H9 (cell line): ENCODE measurements at regions not wholly inside any gene's neighbourhood (a gene's known extent, or its start where the extent isn't known, plus 50 kb on each side); places are given as distances from the start of the nearest gene placed in this dataset.

ENCODE experiments used
- DNase-seq: peaks from one replicate; pipeline ENCODE4 v3.0.0-alpha.2; 2017
- H2AFZ ChIP-seq: one replicate; pipeline ENCODE4 v1.6.1; 2013; ENCODE audit warnings: mild to moderate bottlenecking, low read length, control low read depth, moderate library complexity
- H2AK5ac ChIP-seq: 2 replicates; pipeline ENCODE4 v1.6.1; 2013; ENCODE audit warnings: low read length, control low read depth, mixed read lengths; ENCODE audit not compliant: insufficient read length
- H2BK120ac ChIP-seq: one replicate; pipeline ENCODE4 v1.6.1; 2013; ENCODE audit warnings: low read depth, mild to moderate bottlenecking, low read length, control low read depth, inconsistent platforms; ENCODE audit not compliant: poor library complexity, severe bottlenecking
- H2BK12ac ChIP-seq: 2 replicates; pipeline ENCODE4 v1.6.1; 2013; ENCODE audit warnings: low read length, control low read depth, mixed read lengths, low read depth; ENCODE audit not compliant: insufficient read length
- H2BK15ac ChIP-seq: 2 replicates; pipeline ENCODE4 v1.6.1; 2013; ENCODE audit warnings: low read depth, low read length, control low read depth
- H2BK20ac ChIP-seq: one replicate; pipeline ENCODE4 v1.6.1; 2013; ENCODE audit warnings: low read depth, mild to moderate bottlenecking, low read length, control low read depth, inconsistent platforms; ENCODE audit not compliant: poor library complexity, severe bottlenecking
- H2BK5ac ChIP-seq: 2 replicates; pipeline ENCODE4 v1.6.1; 2013; ENCODE audit warnings: low read length, control low read depth, mixed read lengths; ENCODE audit not compliant: insufficient read length
- H3K14ac ChIP-seq: 2 replicates; pipeline ENCODE4 v1.6.1; 2013; ENCODE audit warnings: low read length, control low read depth; ENCODE audit not compliant: insufficient read depth
- H3K18ac ChIP-seq: 2 replicates; pipeline ENCODE4 v1.6.1; 2013; ENCODE audit warnings: low read depth, mild to moderate bottlenecking, mixed read lengths, low read length, control low read depth; ENCODE audit not compliant: insufficient read length
- H3K23ac ChIP-seq: 2 replicates; pipeline ENCODE4 v1.6.1; 2013; ENCODE audit warnings: low read length, control low read depth, mixed read lengths, low read depth; ENCODE audit not compliant: insufficient read length
- H3K23me2 ChIP-seq: 2 replicates; pipeline ENCODE4 v1.6.1; 2013; ENCODE audit warnings: low read depth, mild to moderate bottlenecking, mixed read lengths, low read length, control low read depth; ENCODE audit not compliant: insufficient read length, poor library complexity, severe bottlenecking
- H3K27ac ChIP-seq: 2 replicates; pipeline ENCODE4 v1.5.1; 2013; ENCODE audit warnings: low read length, control low read depth, mixed read lengths, low read depth; ENCODE audit not compliant: insufficient read length
- H3K27me3 ChIP-seq: 2 replicates; pipeline ENCODE4 v1.6.1; 2013; ENCODE audit warnings: low read length, control low read depth, inconsistent platforms; ENCODE audit not compliant: insufficient read depth
- H3K4ac ChIP-seq: 2 replicates; pipeline ENCODE4 v1.6.1; 2013; ENCODE audit warnings: low read depth, mild to moderate bottlenecking, control low read depth, inconsistent platforms, low read length, moderate library complexity
- H3K4me1 ChIP-seq: 2 replicates; pipeline ENCODE4 v1.6.1; 2013; ENCODE audit warnings: low read length, control low read depth, inconsistent platforms; ENCODE audit not compliant: insufficient read depth
- H3K4me2 ChIP-seq: 2 replicates; pipeline ENCODE4 v1.6.1; 2013; ENCODE audit warnings: low read length, control low read depth, mixed read lengths; ENCODE audit not compliant: insufficient read length, insufficient read depth
- H3K56ac ChIP-seq: 2 replicates; pipeline ENCODE4 v1.6.1; 2013; ENCODE audit warnings: low read depth, mild to moderate bottlenecking, mixed read lengths, low read length, control low read depth; ENCODE audit not compliant: insufficient read length
- H3K79me1 ChIP-seq: 2 replicates; pipeline ENCODE4 v1.6.1; 2013; ENCODE audit warnings: low read depth, mild to moderate bottlenecking, moderate library complexity, low read length, control low read depth, inconsistent platforms; ENCODE audit not compliant: insufficient read depth, poor library complexity, severe bottlenecking
- H3K79me2 ChIP-seq: 2 replicates; pipeline ENCODE4 v1.6.1; 2013; ENCODE audit warnings: low read length, control low read depth, inconsistent platforms; ENCODE audit not compliant: insufficient read depth
- H3K9ac ChIP-seq: 2 replicates; pipeline ENCODE4 v1.6.1; 2013; ENCODE audit warnings: low read length, control low read depth, mixed read lengths; ENCODE audit not compliant: insufficient read length; ENCODE audit errors: extremely low read depth
- H3K9me3 ChIP-seq: one replicate; pipeline ENCODE4 v1.6.1; 2013; ENCODE audit warnings: low read depth, low read length, inconsistent platforms; ENCODE audit not compliant: control insufficient read depth
- H3T11ph ChIP-seq: one replicate; pipeline ENCODE4 v1.6.1; 2013; ENCODE audit warnings: mild to moderate bottlenecking, low read length, control low read depth, inconsistent platforms
- H4K20me1 ChIP-seq: one replicate; pipeline ENCODE4 v1.6.1; 2013; ENCODE audit not compliant: control insufficient read depth, insufficient read length, insufficient read depth
- H4K5ac ChIP-seq: 2 replicates; pipeline ENCODE4 v1.6.1; 2013; ENCODE audit warnings: low read depth, mild to moderate bottlenecking, mixed read lengths, low read length, control low read depth; ENCODE audit not compliant: insufficient read length
- H4K8ac ChIP-seq: replicated peaks from 2 replicates; pipeline ENCODE4 v1.6.1; 2013; ENCODE audit warnings: low read length, control low read depth, mixed read lengths, low read depth; ENCODE audit not compliant: insufficient read length
- H4K91ac ChIP-seq: 2 replicates; pipeline ENCODE4 v1.6.1; 2013; ENCODE audit warnings: low read depth, mild to moderate bottlenecking, moderate library complexity, mixed read lengths, low read length, control low read depth; ENCODE audit not compliant: insufficient read length
- H3K27ac Mint-ChIP-seq, 3 experiments: 2 replicates in 2 of 3; 3 replicates in 1 of 3; pipeline ENCODE4 v1.8.0; 2020 to 2021; ENCODE audit warnings: mixed read lengths in 3 of 3, mild to moderate bottlenecking in 1 of 3, moderate library complexity in 1 of 3
- H3K27me3 Mint-ChIP-seq: 2 replicates; pipeline ENCODE4 v1.8.0; 2021; ENCODE audit warnings: low read depth, mild to moderate bottlenecking, moderate library complexity, mixed read lengths
- H3K36me3 Mint-ChIP-seq, 3 experiments: 2 replicates in 2 of 3; 3 replicates in 1 of 3; pipeline ENCODE4 v1.8.0; 2020 to 2021; ENCODE audit warnings: low read depth in 3 of 3, mixed read lengths in 3 of 3; ENCODE audit not compliant: insufficient read depth in 1 of 3
- H3K4me1 Mint-ChIP-seq, 2 experiments: 2 replicates each; pipeline ENCODE4 v1.8.0; 2020; ENCODE audit warnings: mixed read lengths in 2 of 2
- H3K4me3 Mint-ChIP-seq, 2 experiments: 2 replicates in 1 of 2; 3 replicates in 1 of 2; pipeline ENCODE4 v1.8.0; 2020 to 2021; ENCODE audit warnings: mild to moderate bottlenecking in 2 of 2, mixed read lengths in 2 of 2, moderate library complexity in 1 of 2
- H3K9me3 Mint-ChIP-seq, 2 experiments: 2 replicates in 1 of 2; 3 replicates in 1 of 2; pipeline ENCODE4 v1.8.0; 2020; ENCODE audit warnings: mild to moderate bottlenecking in 2 of 2, mixed read lengths in 2 of 2, moderate library complexity in 1 of 2
- CTCF ChIP-seq: fragments of 200-600 bp; sonication (generic); conservative IDR thresholded peaks from 3 replicates; pipeline ENCODE4 v1.8.0; 2021; ENCODE audit warnings: antibody characterized with exemption, mild to moderate bottlenecking
- WGBS: extraction: QIAGEN DNeasy Blood & Tissue Kit; methylation state at CpG from one replicate; pipeline ENCODE4 v1.1.7; 2013; ENCODE audit warnings: missing lambda C conversion rate, low lambda C conversion rate, mixed read lengths; ENCODE audit not compliant: insufficient read length; ENCODE audit errors: extremely low coverage; 5-methylcytosine and 5-hydroxymethylcytosine counted together

GRCh38 chr6:104322841-104323240, 536.9 kb downstream of the HACE1 start:
- H3K79me1 ChIP-seq: no peaks in the 10 kb centered on the region
- H2BK120ac ChIP-seq: no peak overlapping the region
- no peak overlapping the region for H2BK5ac ChIP-seq
- no peak overlapping the region for H3K4me2 ChIP-seq
- no peak overlapping the region for H2AFZ ChIP-seq
- Mint-ChIP-seq H3K36me3 (no peaks in the 10 kb centered on the region; a peak in 1 of 7 replicates), H3K9me3 (no peaks in the 10 kb centered on the region), H3K4me1 (peaks cover 9 to 10% of the 10 kb centered on the region in 2 experiments), H3K27me3 (no peaks in the 10 kb centered on the region), H3K4me3 (no peak overlapping the region), H3K27ac (no peak overlapping the region)
- H3K56ac ChIP-seq: no peak overlapping the region
- no peak overlapping the region for H3T11ph ChIP-seq
- H3K4ac ChIP-seq: no peak overlapping the region
- no peak overlapping the region for H2AK5ac ChIP-seq
- H4K8ac ChIP-seq: no peak overlapping the region
- H2BK12ac ChIP-seq: no peak overlapping the region
- H3K27ac ChIP-seq: no peak overlapping the region
- no peak overlapping the region for H3K23ac ChIP-seq
- H3K14ac ChIP-seq: no peak overlapping the region
- H4K20me1 ChIP-seq: no peaks in the 10 kb centered on the region
- H2BK20ac ChIP-seq: no peak overlapping the region
- WGBS: no CpG with 5 or more reads among the region's 5 CpGs
- H3K4me1 ChIP-seq: no peaks in the 10 kb centered on the region
- H3K18ac ChIP-seq: no peak overlapping the region
- DNase-seq: no peak
- no peaks in the 10 kb centered on the region for H3K27me3 ChIP-seq
- H3K9ac ChIP-seq: no peak overlapping the region
- H4K5ac ChIP-seq: no peak overlapping the region
- no peak for TF ChIP-seq CTCF
- H3K23me2 ChIP-seq: no peaks in the 10 kb centered on the region
- H4K91ac ChIP-seq: no peak overlapping the region
- no peaks in the 10 kb centered on the region for H3K79me2 ChIP-seq
- no peak overlapping the region for H2BK15ac ChIP-seq
- no peaks in the 10 kb centered on the region for H3K9me3 ChIP-seq
